MCF 10A (cell line): ENCODE measurements at regions not wholly inside any gene's neighbourhood (a gene's known extent, or its start where the extent isn't known, plus 50 kb on each side); places are given as distances from the start of the nearest gene placed in this dataset.

Source experiments
- BruUV-seq: library from RNA; stranded (reverse); fragments of 400-500 nt; replicated peaks from 2 replicates; lab custom pipeline; 2021; lab: Mats Ljungman, UMichigan
- CTCF ChIA-PET: fragments of 300-600 bp; sonication (Branson Sonifier 250); formaldehyde crosslinking; extraction: SDS; loops from one replicate; lab custom pipeline; 2021; ENCODE audit warnings: antibody characterized with exemption, inconsistent platforms; lab: Yijun Ruan, JAX
- POLR2A ChIA-PET: fragments of 300-600, 350-650 bp; sonication (Branson Sonifier 250); formaldehyde crosslinking; extraction: SDS; loops from one replicate; lab custom pipeline; 2020; ENCODE audit warnings: antibody characterized with exemption, inconsistent platforms; lab: Yijun Ruan, JAX
- DNase-seq: peaks from one replicate; pipeline ENCODE4 v3.0.0-alpha.2; 2018; ENCODE audit not compliant: unreplicated experiment
- H3K27ac Mint-ChIP-seq: one replicate; pipeline ENCODE4 v1.8.0; 2022; ENCODE audit warnings: mild to moderate bottlenecking, low read depth, mixed read lengths; ENCODE audit not compliant: unreplicated experiment
- H3K27me3 Mint-ChIP-seq: one replicate; pipeline ENCODE4 v1.8.0; 2022; ENCODE audit warnings: mixed read lengths; ENCODE audit not compliant: insufficient read depth, unreplicated experiment
- H3K36me3 Mint-ChIP-seq: one replicate; pipeline ENCODE4 v1.8.0; 2022; ENCODE audit warnings: mild to moderate bottlenecking, moderate library complexity, mixed read lengths; ENCODE audit not compliant: insufficient read depth, unreplicated experiment
- H3K4me1 Mint-ChIP-seq: one replicate; pipeline ENCODE4 v1.8.0; 2022; ENCODE audit warnings: mixed read lengths; ENCODE audit not compliant: insufficient read depth, unreplicated experiment
- H3K4me3 Mint-ChIP-seq: one replicate; pipeline ENCODE4 v1.8.0; 2022; ENCODE audit warnings: mild to moderate bottlenecking, moderate library complexity, mixed read lengths; ENCODE audit not compliant: unreplicated experiment
- H3K9me3 Mint-ChIP-seq: one replicate; pipeline ENCODE4 v1.8.0; 2022; ENCODE audit warnings: mixed read lengths; ENCODE audit not compliant: unreplicated experiment
- intact Hi-C: fragments of 100-400 bp; cut with micrococcal nuclease; formaldehyde crosslinking; loops from 2 replicates; pipeline ENCODE4 v1.14.1; 2022
- TF ChIP-seq, protein P1 (sequence below): fragments of 200-600 bp; IDR thresholded peaks from one replicate; pipeline ENCODE4 v1.8.0; 2022; ENCODE audit warnings: antibody characterized with exemption, mild to moderate bottlenecking; ENCODE audit not compliant: unreplicated experiment

DNA sequence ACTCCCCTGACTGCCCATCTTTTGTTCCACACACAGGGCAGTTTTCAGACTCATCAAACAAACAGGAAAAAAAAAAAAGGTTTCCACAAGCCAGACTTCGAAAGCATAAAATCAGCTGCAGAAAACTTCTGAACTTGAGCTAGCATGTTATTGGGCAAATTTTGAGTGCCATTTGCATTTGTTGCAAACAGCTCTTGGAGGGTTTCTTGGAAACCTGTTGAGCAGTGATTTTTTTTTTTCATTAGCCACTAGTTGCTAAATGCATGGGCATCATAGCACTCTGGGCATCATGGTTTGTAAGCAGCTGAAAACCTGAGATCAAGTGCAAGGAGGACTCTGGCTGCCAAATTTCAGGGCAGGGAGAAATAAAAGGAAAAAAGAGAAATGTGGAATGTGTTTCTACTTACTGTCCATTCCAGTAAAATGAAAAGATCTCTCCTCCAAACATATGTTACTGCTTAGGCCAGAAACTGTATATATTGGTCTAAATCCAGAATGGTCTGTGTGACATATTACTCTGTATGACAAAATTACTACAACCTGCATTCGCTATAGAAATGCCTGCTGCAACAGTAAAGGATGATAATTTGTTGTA is 85.2 kb upstream of the SMIM23 start:
- H3K9me3 Mint-ChIP-seq, result no peaks in the 10 kb centered on the region
- no peak for DNase-seq
- BruUV-seq, result no TSS peak
- H3K4me1 Mint-ChIP-seq, result no peaks in the 10 kb centered on the region
- TF ChIP-seq, protein P1, sequence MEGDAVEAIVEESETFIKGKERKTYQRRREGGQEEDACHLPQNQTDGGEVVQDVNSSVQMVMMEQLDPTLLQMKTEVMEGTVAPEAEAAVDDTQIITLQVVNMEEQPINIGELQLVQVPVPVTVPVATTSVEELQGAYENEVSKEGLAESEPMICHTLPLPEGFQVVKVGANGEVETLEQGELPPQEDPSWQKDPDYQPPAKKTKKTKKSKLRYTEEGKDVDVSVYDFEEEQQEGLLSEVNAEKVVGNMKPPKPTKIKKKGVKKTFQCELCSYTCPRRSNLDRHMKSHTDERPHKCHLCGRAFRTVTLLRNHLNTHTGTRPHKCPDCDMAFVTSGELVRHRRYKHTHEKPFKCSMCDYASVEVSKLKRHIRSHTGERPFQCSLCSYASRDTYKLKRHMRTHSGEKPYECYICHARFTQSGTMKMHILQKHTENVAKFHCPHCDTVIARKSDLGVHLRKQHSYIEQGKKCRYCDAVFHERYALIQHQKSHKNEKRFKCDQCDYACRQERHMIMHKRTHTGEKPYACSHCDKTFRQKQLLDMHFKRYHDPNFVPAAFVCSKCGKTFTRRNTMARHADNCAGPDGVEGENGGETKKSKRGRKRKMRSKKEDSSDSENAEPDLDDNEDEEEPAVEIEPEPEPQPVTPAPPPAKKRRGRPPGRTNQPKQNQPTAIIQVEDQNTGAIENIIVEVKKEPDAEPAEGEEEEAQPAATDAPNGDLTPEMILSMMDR, result no peak
- ChIA-PET POLR2A (interaction anchor here (0.9 kb wide), 1 partner anchor 179 kb away, joined by 3 read pairs; no protein-coding TSS in a partner anchor), CTCF (interaction anchor here (0.6 to 0.7 kb wide), 2 partner anchors 94 to 243 kb away, joined by 3 read pairs; no protein-coding TSS in a partner anchor)
- no peak overlapping the region for H3K27ac Mint-ChIP-seq
- intact Hi-C loops, result no loop called here
- H3K27me3 Mint-ChIP-seq, result peaks cover 19% of the 10 kb centered on the region
- H3K4me3 Mint-ChIP-seq, result no peak overlapping the region
- H3K36me3 Mint-ChIP-seq, result no peaks in the 10 kb centered on the region

DNA sequence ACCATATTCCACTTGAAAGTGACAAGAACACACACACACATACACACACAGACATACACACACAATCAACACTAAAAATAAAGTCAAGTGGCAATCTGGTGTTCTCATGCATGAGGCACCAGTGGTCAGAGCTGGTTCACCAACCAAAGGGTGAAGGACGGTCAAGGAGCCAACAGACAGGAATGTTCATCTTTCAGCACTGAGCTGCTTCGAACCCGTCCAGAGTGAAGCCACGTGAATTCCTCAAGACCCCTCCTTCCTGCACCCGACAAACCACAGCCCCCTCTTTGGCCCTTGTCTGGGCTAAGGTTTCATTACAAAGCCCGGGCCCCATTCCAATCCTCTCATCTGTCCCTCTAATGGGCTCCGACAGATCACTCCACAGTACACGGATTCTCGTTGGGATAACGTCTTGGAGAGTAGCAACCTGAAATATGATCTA is 84.5 kb upstream of the SMIM23 start:
- peaks cover 22% of the 10 kb centered on the region for H3K27me3 Mint-ChIP-seq
- H3K36me3 Mint-ChIP-seq, result no peaks in the 10 kb centered on the region
- BruUV-seq, result no TSS peak
- intact Hi-C loops, result no loop called here
- H3K4me3 Mint-ChIP-seq, result no peak overlapping the region
- ChIA-PET POLR2A (no interaction called here), CTCF (no interaction called here)
- TF ChIP-seq, protein P1, result no peak
- no peaks in the 10 kb centered on the region for H3K4me1 Mint-ChIP-seq
- no peak overlapping the region for H3K27ac Mint-ChIP-seq
- H3K9me3 Mint-ChIP-seq, result no peaks in the 10 kb centered on the region
- DNase-seq, result no peak

DNA sequence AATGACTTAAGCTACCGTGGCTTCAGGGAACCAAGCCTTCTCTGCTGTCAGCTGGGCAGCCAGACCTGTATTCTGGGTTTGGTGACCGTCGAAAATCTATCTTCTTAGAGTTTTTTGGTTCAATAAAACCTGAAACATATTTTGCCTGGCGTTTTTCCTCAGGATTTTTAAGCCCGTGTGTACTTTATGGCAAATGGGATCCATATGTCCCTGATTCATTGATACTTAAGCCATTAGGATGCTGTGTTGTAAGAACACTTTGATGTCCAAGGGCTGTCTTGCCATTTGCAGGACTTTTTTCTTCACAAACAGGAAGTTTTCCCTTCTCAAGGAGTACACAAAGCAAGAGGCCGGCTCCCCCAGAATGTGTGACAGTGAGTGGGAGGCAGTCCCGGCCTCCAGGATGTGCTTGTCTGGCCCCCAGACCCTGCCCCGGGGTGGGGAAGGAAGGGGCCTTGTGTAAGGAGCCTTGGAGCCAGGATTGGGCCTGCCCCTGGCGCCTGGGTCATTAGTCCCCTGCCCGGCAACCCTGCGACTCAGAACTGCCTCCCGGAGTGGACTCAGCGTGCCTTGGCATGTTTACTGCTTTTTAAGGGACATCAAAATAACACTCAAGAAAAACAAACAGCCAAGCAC is 83.4 kb upstream of the SMIM23 start:
- ChIA-PET CTCF (no interaction called here), POLR2A (no interaction called here)
- H3K4me1 Mint-ChIP-seq, result no peaks in the 10 kb centered on the region
- intact Hi-C loops, result no loop called here
- no peak overlapping the region for H3K4me3 Mint-ChIP-seq
- no peak for DNase-seq
- BruUV-seq, result no TSS peak
- H3K27me3 Mint-ChIP-seq, result peaks cover 22% of the 10 kb centered on the region
- no peaks in the 10 kb centered on the region for H3K36me3 Mint-ChIP-seq
- no peak overlapping the region for H3K27ac Mint-ChIP-seq
- no peaks in the 10 kb centered on the region for H3K9me3 Mint-ChIP-seq
- TF ChIP-seq, protein P1, result no peak

DNA sequence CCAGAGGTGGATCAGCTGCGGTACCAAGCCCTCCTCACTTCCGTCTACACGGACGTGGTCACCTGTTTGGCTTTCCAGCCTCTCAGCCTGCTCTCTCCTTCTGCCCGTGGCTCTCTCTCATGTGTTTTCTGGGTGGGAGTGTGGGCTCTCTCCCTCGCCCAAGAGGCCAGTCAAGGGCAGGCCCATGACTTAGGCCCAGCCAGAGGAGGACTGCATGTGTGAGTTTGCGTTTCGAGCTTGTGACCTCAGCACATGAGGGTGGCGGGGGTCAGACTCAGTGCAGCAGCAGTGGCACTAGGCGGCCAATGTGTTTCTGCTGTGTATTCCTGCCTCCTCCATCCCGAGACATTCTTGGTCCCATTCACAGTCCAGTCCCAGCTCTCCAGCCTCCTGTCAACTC is 82.5 kb upstream of the SMIM23 start:
- no peak for DNase-seq
- no TSS peak for BruUV-seq
- Mint-ChIP-seq H3K36me3 (no peaks in the 10 kb centered on the region), H3K9me3 (no peaks in the 10 kb centered on the region), H3K27me3 (peaks cover 22% of the 10 kb centered on the region), H3K27ac (no peak overlapping the region), H3K4me1 (no peaks in the 10 kb centered on the region), H3K4me3 (no peak overlapping the region)
- ChIA-PET POLR2A (no interaction called here), CTCF (interaction anchor here (0.6 to 1.2 kb wide), 3 partner anchors 46 to 1877 kb away, joined by 3 to 4 read pairs (median 3); no protein-coding TSS in a partner anchor)
- TF ChIP-seq, protein P1, result no peak
- intact Hi-C loops, result no loop called here
